Gastroesophageal sphincter (tissue), 3 donors: ENCODE measurements at regions not wholly inside any gene's neighbourhood (a gene's known extent, or its start where the extent isn't known, plus 50 kb on each side); places are given as distances from the start of the nearest gene placed in this dataset.

Experiments
- CTCF ChIP-seq, 4 experiments: fragments of 200-600 bp in 2 of 4; fragments of 450-650 bp in 2 of 4; sonication (generic) in 1 of 4; IDR thresholded peaks; one replicate each; pipeline ENCODE4 v1.5.1; 2017 to 2019; ENCODE audit warnings: antibody characterized with exemption in 4 of 4, mild to moderate bottlenecking in 2 of 4, moderate library complexity in 2 of 4
- EP300 ChIP-seq: sonication (generic); formaldehyde crosslinking; IDR thresholded peaks from one replicate; pipeline ENCODE4 v1.6.1; 2017; ENCODE audit warnings: antibody characterized with exemption, mild to moderate bottlenecking
- POLR2A ChIP-seq, 2 donors: fragments of 450-650 bp; IDR thresholded peaks; one replicate each; pipeline ENCODE4 v1.6.1; 2017; ENCODE audit warnings: antibody characterized with exemption in 2 of 2, mild to moderate bottlenecking in 2 of 2, moderate library complexity in 1 of 2
- POLR2AphosphoS5 ChIP-seq: sonication (generic); formaldehyde crosslinking; IDR thresholded peaks from one replicate; pipeline ENCODE4 v1.6.1; 2017; ENCODE audit warnings: antibody characterized with exemption

- no peak for TF ChIP-seq CTCF (IDR thresholded peaks at IDR 0.05)
- no peak for TF ChIP-seq POLR2A (IDR thresholded peaks at IDR 0.05)
- no peak for TF ChIP-seq EP300
- TF ChIP-seq POLR2AphosphoS5, result no peak
Measured at GRCh38 chr3:14307656-14308302, 94.6 kb upstream of the SLC6A6 start.
